Retinal pigment epithelial cell (primary cell): ENCODE measurements at regions not wholly inside any gene's neighbourhood (a gene's known extent, or its start where the extent isn't known, plus 50 kb on each side); places are given as distances from the start of the nearest gene placed in this dataset.
"Not testable (repeated sequence)": the region's sequence is repeated elsewhere in the genome, so short reads cannot be mapped to it uniquely, and the experiment has no call there.

Source experiments
- DNase-seq: peaks from one replicate; pipeline ENCODE4 v3.0.0-alpha.2; 2010; ENCODE audit warnings: low read depth
- H3K4me3 ChIP-seq: 2 replicates; pipeline ENCODE4 v1.5.1; 2011; ENCODE audit warnings: mild to moderate bottlenecking, low read length, control low read depth, moderate library complexity
- CTCF ChIP-seq: conservative IDR thresholded peaks from 2 replicates; pipeline ENCODE4 v1.5.1; 2011; ENCODE audit warnings: low read depth, low read length, control low read depth, inconsistent platforms

GRCh38 chr3:87742250-87742649, 316.6 kb downstream of the CGGBP1 start:
- no peak for TF ChIP-seq CTCF
- no peak for DNase-seq
- H3K4me3 ChIP-seq = no peak overlapping the region

- H3K4me3 ChIP-seq, DNase-seq: not testable (repeated sequence)
These were observed 317.9 kb downstream of the CGGBP1 start for GRCh38 chr3:87740894-87741293.

- not testable (repeated sequence) for DNase-seq, H3K4me3 ChIP-seq
These were observed 321.0 kb downstream of the CGGBP1 start for GRCh38 chr3:87737817-87738216.

- DNase-seq = no peak
- no peak overlapping the region for H3K4me3 ChIP-seq
- TF ChIP-seq CTCF = no peak
These were observed 325.0 kb downstream of the CGGBP1 start for GRCh38 chr3:87733671-87734367.

- DNase-seq = no peak
- H3K4me3 ChIP-seq = no peak overlapping the region
These were observed 326.5 kb downstream of the CGGBP1 start for GRCh38 chr3:87732294-87732693.

GRCh38 chr3:87727783-87728182, 331.0 kb downstream of the CGGBP1 start:
- H3K4me3 ChIP-seq = no peak overlapping the region
- TF ChIP-seq CTCF = no peak
- no peak for DNase-seq

More at GRCh38 chr3:87732294-87732693, 326.5 kb downstream of the CGGBP1 start:
- no peak for TF ChIP-seq CTCF

GRCh38 chr3:87719060-87719459, 339.7 kb downstream of the CGGBP1 start:
- TF ChIP-seq CTCF = no peak
- no peak for DNase-seq
- no peak overlapping the region for H3K4me3 ChIP-seq

GRCh38 chr3:87710511-87710910, 348.3 kb downstream of the CGGBP1 start:
- no peak for TF ChIP-seq CTCF
- no peak for DNase-seq
- H3K4me3 ChIP-seq = no peak overlapping the region
